ENCODE measurements at regions not wholly inside any gene's neighbourhood (a gene's known extent, or its start where the extent isn't known, plus 50 kb on each side); places are given as distances from the start of the nearest gene placed in this dataset.

- TF ChIP-seq MAX (IDR thresholded peaks at IDR 0.05; ENCODE audit: low read depth, low read length): no peak
- TF ChIP-seq CTCF (IDR thresholded peaks at IDR 0.05; ENCODE audit: low read depth, low read length): no peak
- TF ChIP-seq POLR2A (IDR thresholded peaks at IDR 0.05; ENCODE audit: extremely low read depth, insufficient read length): no peak
- TF ChIP-seq MYC (IDR thresholded peaks at IDR 0.05; ENCODE audit: low read depth, low read length): no peak
These were observed 1038.4 kb downstream of the GALC start for GRCh38 chr14:86954623-86955022.

All from NB4 (cell line).